ENCODE measurements at regions not wholly inside any gene's neighbourhood (a gene's known extent, or its start where the extent isn't known, plus 50 kb on each side); places are given as distances from the start of the nearest gene placed in this dataset.

GRCh38 chr5:174420651-174421407 lies 303.6 kb upstream of the MSX2 start:
- TF ChIP-seq CTCF (IDR thresholded peaks at IDR 0.05) (no peak), EP300 (IDR thresholded peaks at IDR 0.05) (no peak), POLR2AphosphoS5 (IDR thresholded peaks at IDR 0.05) (no peak)

Measured in gastroesophageal sphincter (tissue), 3 donors.